Coronary artery (tissue), 2 donors: ENCODE measurements at regions not wholly inside any gene's neighbourhood (a gene's known extent, or its start where the extent isn't known, plus 50 kb on each side); places are given as distances from the start of the nearest gene placed in this dataset.
A peak's percentile ranks its signal among the peaks of the same experiment; 100 is the strongest.

Experiments
- DNase-seq: peaks from one replicate; pipeline ENCODE4 v3.0.0-alpha.2; 2017; ENCODE audit warnings: low spot score
- H3K27ac ChIP-seq, 2 donors: fragments of 200-600 bp; sonication (generic); one replicate each; pipeline ENCODE4 v1.5.1; 2016 to 2019
- H3K4me3 ChIP-seq: fragments of 200-600 bp; sonication (generic); 2 replicates; pipeline ENCODE4 v1.5.1; 2016; ENCODE audit warnings: mild to moderate bottlenecking, moderate library complexity
- TF ChIP-seq, protein P1 (sequence below): fragments of 200-600 bp; sonication (generic); IDR thresholded peaks from one replicate; pipeline ENCODE4 v1.5.1; 2019; ENCODE audit warnings: antibody characterized with exemption

DNA sequence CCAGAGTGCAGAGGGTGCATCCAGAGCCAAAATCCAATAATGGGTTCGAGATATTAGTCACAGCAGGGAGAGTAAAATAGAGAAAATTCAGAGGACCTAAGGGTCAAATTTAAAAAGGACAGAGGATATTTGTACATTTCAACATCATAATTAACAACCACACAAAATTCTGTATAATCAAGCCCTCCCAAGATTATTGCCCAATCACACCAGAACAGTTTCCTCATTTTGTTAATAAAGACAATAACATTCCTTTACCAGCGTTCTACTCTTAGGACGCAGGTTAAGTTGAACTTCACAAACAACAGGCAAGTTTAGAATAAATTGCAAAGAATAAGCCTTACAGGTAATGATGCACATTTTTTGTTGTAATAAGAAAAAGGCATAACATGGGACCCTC is 462.8 kb downstream of the PTPRC start:
- Histone ChIP-seq H3K27ac (no peak overlapping the region), H3K4me3 (no peak overlapping the region)
- DNase-seq = no peak
- TF ChIP-seq, protein P1, sequence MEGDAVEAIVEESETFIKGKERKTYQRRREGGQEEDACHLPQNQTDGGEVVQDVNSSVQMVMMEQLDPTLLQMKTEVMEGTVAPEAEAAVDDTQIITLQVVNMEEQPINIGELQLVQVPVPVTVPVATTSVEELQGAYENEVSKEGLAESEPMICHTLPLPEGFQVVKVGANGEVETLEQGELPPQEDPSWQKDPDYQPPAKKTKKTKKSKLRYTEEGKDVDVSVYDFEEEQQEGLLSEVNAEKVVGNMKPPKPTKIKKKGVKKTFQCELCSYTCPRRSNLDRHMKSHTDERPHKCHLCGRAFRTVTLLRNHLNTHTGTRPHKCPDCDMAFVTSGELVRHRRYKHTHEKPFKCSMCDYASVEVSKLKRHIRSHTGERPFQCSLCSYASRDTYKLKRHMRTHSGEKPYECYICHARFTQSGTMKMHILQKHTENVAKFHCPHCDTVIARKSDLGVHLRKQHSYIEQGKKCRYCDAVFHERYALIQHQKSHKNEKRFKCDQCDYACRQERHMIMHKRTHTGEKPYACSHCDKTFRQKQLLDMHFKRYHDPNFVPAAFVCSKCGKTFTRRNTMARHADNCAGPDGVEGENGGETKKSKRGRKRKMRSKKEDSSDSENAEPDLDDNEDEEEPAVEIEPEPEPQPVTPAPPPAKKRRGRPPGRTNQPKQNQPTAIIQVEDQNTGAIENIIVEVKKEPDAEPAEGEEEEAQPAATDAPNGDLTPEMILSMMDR = no peak

DNA sequence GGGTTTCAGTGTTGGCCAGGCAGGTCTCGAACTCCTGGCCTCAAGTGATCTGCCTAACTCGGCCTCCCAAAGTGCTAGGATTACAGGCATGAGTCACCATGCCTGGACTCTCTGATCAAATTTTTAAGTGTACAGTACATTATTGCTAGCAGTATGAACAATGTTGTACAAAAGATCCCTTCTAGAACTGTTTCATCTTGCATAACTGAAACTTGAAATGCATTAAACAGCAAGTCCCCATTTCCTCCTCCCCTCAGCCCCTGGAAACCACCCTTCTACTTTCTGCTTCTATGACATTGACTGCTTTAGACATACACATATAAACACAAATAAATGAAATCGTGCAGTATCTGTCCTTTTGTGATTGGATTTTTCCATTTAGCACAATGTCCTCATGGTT is 463.4 kb downstream of the PTPRC start:
- no peak overlapping the region for H3K4me3 ChIP-seq
- no peak overlapping the region for H3K27ac ChIP-seq
- DNase-seq = no peak
- TF ChIP-seq, protein P1 = no peak

DNA sequence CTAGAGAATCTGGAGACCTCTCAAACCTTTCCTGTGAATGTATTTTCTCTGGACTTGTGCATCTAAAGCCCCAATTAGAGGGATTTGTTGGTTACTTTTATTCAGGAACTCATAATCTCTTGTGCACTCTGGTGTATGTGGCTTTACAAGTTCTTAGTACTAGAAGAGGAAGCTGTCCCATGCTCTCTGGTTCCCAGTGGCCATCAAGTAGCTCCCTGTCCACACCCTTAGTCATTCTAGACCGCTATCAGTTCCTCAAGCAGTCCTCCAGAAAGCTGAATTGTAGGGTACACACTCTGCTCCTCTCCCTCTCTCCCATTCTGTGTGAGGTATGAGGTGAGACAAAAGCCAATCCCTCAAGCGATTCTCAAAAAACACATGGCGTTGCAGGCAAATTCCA is 470.3 kb downstream of the PTPRC start:
- TF ChIP-seq, protein P1 = no peak
- no peak overlapping the region for H3K27ac ChIP-seq
- DNase-seq = no peak
- H3K4me3 ChIP-seq = no peak overlapping the region

DNA sequence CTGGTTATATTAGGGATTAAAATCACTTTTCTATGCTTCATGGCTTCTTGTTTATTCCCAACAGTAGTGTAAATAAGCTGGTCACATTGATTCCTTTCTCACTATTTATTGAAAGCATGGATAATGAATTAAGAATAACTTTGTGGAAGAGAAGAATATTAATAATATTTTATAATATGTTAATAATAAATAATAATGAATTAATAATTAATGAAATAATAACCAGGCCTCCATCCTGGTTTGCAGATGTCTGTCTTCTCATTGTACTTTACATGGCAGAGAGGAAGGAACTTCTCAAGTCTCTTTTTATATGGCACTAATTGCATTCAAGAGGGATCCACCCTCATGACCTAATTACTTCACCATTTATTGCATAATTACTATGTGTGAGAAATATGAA is 473.5 kb downstream of the PTPRC start:
- no peak for DNase-seq
- TF ChIP-seq, protein P1 = no peak
- Histone ChIP-seq H3K27ac (no peak overlapping the region), H3K4me3 (no peak overlapping the region)

DNA sequence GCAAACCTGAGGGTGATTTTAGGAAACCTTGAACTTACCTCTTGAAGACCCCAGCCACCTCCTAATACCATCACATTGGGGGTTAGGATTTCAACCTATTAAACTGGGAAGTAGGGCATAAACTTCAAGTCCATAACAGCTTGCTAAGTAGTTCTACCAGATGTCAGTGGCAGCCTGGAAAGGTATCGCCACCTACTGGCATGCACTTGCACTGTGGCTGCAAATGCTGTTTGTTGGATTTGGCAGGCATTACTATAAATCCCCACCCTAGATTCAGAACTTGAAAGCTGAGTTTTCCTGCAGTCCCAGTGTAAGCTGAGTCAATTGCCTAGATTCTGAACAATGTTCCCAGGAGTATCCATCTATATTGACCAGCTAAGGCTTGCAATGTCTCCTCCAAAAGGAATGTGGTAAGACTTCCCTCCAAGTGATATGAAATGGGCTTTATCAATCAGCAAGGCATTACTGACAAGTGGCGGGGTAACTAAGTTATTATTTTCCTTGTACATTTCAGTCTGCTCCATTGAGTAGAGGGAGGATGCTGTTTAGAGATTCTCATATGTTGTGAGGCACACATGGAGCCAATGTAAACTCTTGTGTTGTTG is 474.5 kb downstream of the PTPRC start:
- TF ChIP-seq, protein P1 = peak; percentile 20
- Histone ChIP-seq H3K27ac (no peak overlapping the region), H3K4me3 (no peak overlapping the region)
- DNase-seq = no peak

DNA sequence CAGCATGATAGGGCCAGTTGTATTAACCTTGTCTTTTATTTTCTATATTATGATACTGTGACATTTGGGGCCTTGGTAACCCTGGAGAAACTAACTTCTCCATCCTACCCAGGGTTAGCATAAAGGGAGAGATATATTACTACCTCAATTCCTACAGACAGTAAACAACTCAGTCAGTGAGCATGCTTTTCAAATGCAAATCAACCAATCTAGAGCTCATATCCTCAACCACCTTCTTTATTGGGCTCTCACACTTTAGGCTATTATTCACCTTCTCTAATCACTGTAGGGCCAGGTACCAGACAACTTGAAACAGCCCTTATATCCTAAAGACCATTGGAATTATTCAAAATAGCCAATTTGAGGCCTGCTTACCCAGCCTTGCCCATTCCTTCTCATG is 477.6 kb downstream of the PTPRC start:
- no peak for DNase-seq
- H3K27ac ChIP-seq = no peak overlapping the region
- H3K4me3 ChIP-seq = no peak overlapping the region
- TF ChIP-seq, protein P1 = no peak

DNA sequence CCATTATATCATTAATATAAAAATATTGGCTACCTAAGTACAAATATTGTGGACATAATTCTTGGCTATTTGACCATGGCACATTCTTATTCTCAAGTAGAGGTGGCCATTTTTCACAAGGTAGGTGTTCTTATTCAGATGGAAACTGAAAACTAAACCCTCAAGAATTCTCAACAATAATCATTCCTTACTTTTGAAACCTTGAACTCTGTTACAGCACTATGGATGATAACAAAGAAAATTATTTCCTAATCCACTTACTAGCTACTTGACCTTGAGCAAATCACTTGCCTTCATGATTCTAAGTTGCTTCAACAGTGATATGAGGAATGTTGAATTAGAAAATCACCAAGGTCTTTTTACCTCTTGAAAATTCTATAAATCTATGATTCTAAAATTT is 482.2 kb downstream of the PTPRC start:
- no peak overlapping the region for H3K27ac ChIP-seq
- H3K4me3 ChIP-seq = no peak overlapping the region
- TF ChIP-seq, protein P1 = no peak
- DNase-seq = no peak
